Testis (tissue), 2 donors: ENCODE measurements at regions not wholly inside any gene's neighbourhood (a gene's known extent, or its start where the extent isn't known, plus 50 kb on each side); places are given as distances from the start of the nearest gene placed in this dataset.

Experiments used
- DNase-seq: peaks from one replicate; pipeline ENCODE4 v3.0.0-alpha.2; 2019
- H3K27ac ChIP-seq, 2 donors: fragments of 200-600 bp; sonication (generic); one replicate each; pipeline ENCODE4 v1.5.1; 2019
- H3K27me3 ChIP-seq: fragments of 200-600 bp; sonication (generic); one replicate; pipeline ENCODE4 v1.5.1; 2019
- H3K36me3 ChIP-seq: fragments of 200-600 bp; sonication (generic); one replicate; pipeline ENCODE4 v1.5.1; 2017; ENCODE audit warnings: low read depth; ENCODE audit errors: missing control alignments
- H3K4me1 ChIP-seq: fragments of 200-600 bp; sonication (generic); one replicate; pipeline ENCODE4 v1.5.1; 2019
- H3K4me3 ChIP-seq, 2 donors: fragments of 200-600 bp; sonication (generic); one replicate each; pipeline ENCODE4 v1.5.1; 2017 to 2019
- H3K9me3 ChIP-seq: fragments of 200-600 bp; sonication (generic); one replicate; pipeline ENCODE4 v1.5.1; 2017
- POLR2A ChIP-seq: fragments of 450-650 bp; IDR thresholded peaks from one replicate; pipeline ENCODE4 v1.6.1; 2017; ENCODE audit warnings: antibody characterized with exemption, mild to moderate bottlenecking, moderate library complexity
- WGBS, 2 donors: methylation state at CpG; one replicate each; pipeline ENCODE4 v1.1.5; 2018; 5-methylcytosine and 5-hydroxymethylcytosine counted together
- intact Hi-C: fragments of 100-400 bp; cut with DNase I; formaldehyde crosslinking; loops from one replicate; pipeline ENCODE4 v1.15.1; 2023; ENCODE audit warnings: low total_unique reads
- TF ChIP-seq, protein P1 (sequence below), 3 experiments: fragments of 450-650 bp in 2 of 3; fragments of 200-600 bp in 1 of 3; sonication (generic) in 1 of 3; IDR thresholded peaks; one replicate each; pipeline ENCODE4 v1.5.1; 2016 to 2019; ENCODE audit warnings: antibody characterized with exemption in 3 of 3, mild to moderate bottlenecking in 2 of 3, moderate library complexity in 1 of 3

DNA sequence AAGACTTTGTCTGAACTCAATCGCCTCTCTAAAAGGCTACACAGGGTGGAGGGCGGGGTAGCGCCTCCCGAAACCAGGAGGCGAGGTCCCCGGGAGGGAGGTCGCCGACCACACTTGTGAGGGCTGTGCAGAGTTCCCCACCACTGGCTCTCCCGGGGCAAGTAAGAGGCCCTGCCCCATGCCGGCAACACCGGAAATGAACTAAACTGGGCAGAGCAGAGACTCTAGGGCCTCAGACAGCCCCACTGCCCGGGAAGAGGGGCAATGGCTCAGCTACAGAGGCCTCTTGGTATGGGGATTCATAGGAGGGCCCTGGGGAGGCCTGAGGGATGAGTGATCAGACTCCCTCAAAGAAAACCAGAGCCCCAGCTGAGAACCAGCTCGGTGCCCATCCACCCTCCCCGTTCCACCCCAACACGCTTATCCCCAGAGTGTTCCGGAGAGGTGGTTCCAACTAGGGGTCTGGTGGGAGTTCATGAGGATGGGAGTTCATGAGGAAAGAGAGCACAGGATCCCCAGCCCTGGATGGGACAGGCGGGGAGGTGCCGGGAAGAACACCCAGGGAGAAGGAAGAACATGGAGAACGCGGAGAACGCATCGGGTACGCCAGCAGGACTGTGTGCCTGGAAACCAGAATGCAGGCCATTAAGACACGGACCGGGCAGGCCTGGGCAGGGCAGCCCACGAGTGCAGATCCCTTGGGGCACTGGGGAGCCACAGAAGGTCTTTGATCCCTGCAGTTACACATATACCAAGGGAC is 89.4 kb upstream of the MYL10 start:
- intact Hi-C loops = no loop called here
- Histone ChIP-seq H3K9me3 (no peaks in the 10 kb centered on the region), H3K27ac (no peak overlapping the region), H3K4me1 (no peaks in the 10 kb centered on the region), H3K4me3 (no peak overlapping the region), H3K36me3 (no peaks in the 10 kb centered on the region), H3K27me3 (no peaks in the 10 kb centered on the region)
- no peak for DNase-seq
- 74 to 86% methylated on average over 7 to 26 of the region's 26 CpGs for WGBS, 2 donors
- TF ChIP-seq, protein P1, sequence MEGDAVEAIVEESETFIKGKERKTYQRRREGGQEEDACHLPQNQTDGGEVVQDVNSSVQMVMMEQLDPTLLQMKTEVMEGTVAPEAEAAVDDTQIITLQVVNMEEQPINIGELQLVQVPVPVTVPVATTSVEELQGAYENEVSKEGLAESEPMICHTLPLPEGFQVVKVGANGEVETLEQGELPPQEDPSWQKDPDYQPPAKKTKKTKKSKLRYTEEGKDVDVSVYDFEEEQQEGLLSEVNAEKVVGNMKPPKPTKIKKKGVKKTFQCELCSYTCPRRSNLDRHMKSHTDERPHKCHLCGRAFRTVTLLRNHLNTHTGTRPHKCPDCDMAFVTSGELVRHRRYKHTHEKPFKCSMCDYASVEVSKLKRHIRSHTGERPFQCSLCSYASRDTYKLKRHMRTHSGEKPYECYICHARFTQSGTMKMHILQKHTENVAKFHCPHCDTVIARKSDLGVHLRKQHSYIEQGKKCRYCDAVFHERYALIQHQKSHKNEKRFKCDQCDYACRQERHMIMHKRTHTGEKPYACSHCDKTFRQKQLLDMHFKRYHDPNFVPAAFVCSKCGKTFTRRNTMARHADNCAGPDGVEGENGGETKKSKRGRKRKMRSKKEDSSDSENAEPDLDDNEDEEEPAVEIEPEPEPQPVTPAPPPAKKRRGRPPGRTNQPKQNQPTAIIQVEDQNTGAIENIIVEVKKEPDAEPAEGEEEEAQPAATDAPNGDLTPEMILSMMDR (IDR thresholded peaks at IDR 0.05) = no peak

DNA sequence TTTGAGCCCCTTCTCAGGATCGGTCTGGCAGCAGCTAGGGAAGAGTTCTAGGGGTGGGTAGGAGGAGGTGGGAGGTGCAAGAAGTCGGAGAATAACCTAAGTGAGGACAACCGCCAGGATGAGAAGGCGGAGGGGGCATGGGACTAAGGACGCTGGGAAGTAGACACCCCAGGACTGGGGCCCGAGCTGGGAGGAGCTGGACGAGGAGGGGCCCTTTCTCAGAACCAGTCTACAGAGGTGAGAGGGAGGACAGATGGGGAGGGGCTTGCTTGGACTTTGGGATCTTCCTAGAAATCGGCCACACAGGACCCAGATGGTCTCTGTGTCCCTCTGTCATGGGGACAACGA is 90.0 kb upstream of the MYL10 start:
- WGBS, 2 donors = 83 to 88% methylated on average over 9 of the region's 9 CpGs
- no peaks in the 10 kb centered on the region for H3K9me3 ChIP-seq
- no peak for DNase-seq
- H3K36me3 ChIP-seq = no peaks in the 10 kb centered on the region
- TF ChIP-seq, protein P1 (IDR thresholded peaks at IDR 0.05) = no peak
- TF ChIP-seq POLR2A = no peak
- H3K4me3 ChIP-seq = no peak overlapping the region
- intact Hi-C loops = no loop called here
- no peaks in the 10 kb centered on the region for H3K4me1 ChIP-seq
- H3K27ac ChIP-seq = no peak overlapping the region
- H3K27me3 ChIP-seq = no peaks in the 10 kb centered on the region

DNA sequence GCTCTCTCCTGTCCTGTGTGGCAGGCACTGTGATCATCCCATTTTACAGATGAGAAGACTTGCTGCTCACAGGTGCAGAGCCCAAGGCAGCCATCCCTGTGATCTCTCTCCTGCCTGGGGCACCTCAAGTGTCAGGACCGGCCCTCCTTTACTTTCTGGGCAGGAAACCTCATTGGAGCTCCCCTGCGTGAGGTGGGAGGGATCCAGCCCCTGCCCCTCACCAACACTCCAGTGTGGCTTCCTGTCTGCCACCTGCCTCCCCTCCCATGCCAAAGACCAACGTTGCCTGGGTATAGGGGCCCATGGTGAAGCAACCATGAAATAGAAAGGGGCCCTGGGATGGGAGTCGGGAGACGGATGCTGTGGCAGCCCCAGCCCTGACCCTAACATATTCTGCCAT is 91.2 kb upstream of the MYL10 start:
- Histone ChIP-seq H3K4me1 (no peaks in the 10 kb centered on the region), H3K27ac (no peak overlapping the region), H3K9me3 (no peaks in the 10 kb centered on the region), H3K27me3 (no peaks in the 10 kb centered on the region), H3K4me3 (no peak overlapping the region), H3K36me3 (no peaks in the 10 kb centered on the region)
- TF ChIP-seq, protein P1 (IDR thresholded peaks at IDR 0.05) = no peak
- no peak for TF ChIP-seq POLR2A
- intact Hi-C loops = no loop called here
- no peak for DNase-seq
- WGBS, 2 donors = 76 to 84% methylated on average over 3 to 5 of the region's 5 CpGs

DNA sequence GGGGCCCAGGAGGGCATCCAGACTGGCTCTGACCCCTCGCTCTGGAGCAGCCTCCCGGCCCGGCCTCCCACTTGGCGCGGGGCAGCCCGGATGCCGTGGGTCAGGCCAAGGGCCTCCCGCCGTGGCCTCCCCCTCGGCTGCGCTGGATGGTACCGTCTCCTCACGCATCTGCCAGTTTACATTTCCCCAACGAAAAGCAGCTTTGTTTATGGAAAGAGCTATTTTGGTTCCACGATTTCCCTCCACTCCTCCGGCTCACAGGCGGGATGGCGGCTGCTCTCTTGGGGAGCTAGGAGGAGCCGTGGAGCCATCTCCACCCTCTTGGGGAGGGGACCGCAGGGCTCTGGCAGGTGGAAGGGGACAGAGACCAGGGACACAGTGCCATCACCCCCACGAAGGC is 93.2 kb upstream of the MYL10 start:
- no peak overlapping the region for H3K4me3 ChIP-seq
- H3K27ac ChIP-seq = no peak overlapping the region
- intact Hi-C loops = no loop called here
- DNase-seq = no peak
- no peaks in the 10 kb centered on the region for H3K27me3 ChIP-seq
- no peaks in the 10 kb centered on the region for H3K4me1 ChIP-seq
- no peaks in the 10 kb centered on the region for H3K36me3 ChIP-seq
- H3K9me3 ChIP-seq = no peaks in the 10 kb centered on the region
- WGBS, 2 donors = 69 to 82% methylated on average over 2 to 21 of the region's 21 CpGs
- TF ChIP-seq, protein P1 (IDR thresholded peaks at IDR 0.05) = no peak
- no peak for TF ChIP-seq POLR2A

DNA sequence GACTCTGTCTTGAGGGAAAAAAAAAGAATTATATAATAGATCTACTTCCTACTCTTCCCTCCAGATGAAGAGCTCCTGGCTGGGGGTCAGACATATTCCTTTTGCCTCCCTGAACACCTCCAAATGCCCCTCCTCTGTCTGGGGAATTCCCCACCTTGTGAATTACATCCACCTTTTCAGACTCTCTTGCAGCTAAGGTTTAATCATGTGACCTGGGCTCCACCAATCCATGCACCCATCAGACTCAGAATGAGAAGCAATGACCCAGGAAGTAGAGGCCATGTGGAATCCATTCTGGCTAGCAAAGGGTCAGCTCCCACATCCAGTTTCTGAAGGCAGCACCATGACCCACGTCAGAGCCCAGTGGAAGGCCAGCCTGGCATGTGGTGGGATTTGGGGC is 93.6 kb upstream of the CUX1 start:
- intact Hi-C loops = no loop called here
- Histone ChIP-seq H3K27me3 (no peaks in the 10 kb centered on the region), H3K4me3 (no peak overlapping the region), H3K9me3 (no peaks in the 10 kb centered on the region), H3K4me1 (no peaks in the 10 kb centered on the region), H3K36me3 (no peaks in the 10 kb centered on the region), H3K27ac (no peak overlapping the region)
- no peak for DNase-seq
- WGBS, 2 donors = 92 to 100% methylated on average over 1 of the region's 1 CpG
- TF ChIP-seq POLR2A = no peak
- TF ChIP-seq, protein P1 (IDR thresholded peaks at IDR 0.05) = no peak
